Smooth muscle cell (in vitro differentiated cells): ENCODE measurements at regions not wholly inside any gene's neighbourhood (a gene's known extent, or its start where the extent isn't known, plus 50 kb on each side); places are given as distances from the start of the nearest gene placed in this dataset.

Source experiments
- DNase-seq: peaks from one replicate; lab custom pipeline; 2025; ENCODE audit not compliant: unreplicated experiment; lab: John Stamatoyannopoulos, UW
- H2AFZ ChIP-seq: fragments of 200-600 bp; sonication (generic); 2 replicates; pipeline ENCODE4 v1.6.0; 2016; ENCODE audit warnings: antibody characterized with exemption, low read depth, mild to moderate bottlenecking
- H3F3A ChIP-seq: fragments of 200-600 bp; sonication (generic); 2 replicates; pipeline ENCODE4 v1.6.0; 2017; ENCODE audit warnings: antibody characterized with exemption, low read depth
- H3K27ac ChIP-seq: fragments of 200-600 bp; sonication (generic); 2 replicates; pipeline ENCODE4 v1.5.1; 2016; ENCODE audit warnings: low read depth, mild to moderate bottlenecking
- H3K27me3 ChIP-seq: fragments of 200-600 bp; sonication (generic); 2 replicates; pipeline ENCODE4 v1.6.1; 2016; ENCODE audit warnings: low read depth, mild to moderate bottlenecking
- H3K36me3 ChIP-seq: fragments of 200-600 bp; sonication (generic); 2 replicates; pipeline ENCODE4 v1.5.1; 2016; ENCODE audit warnings: low read depth
- H3K4me1 ChIP-seq: fragments of 200-600 bp; sonication (generic); 2 replicates; pipeline ENCODE4 v1.5.1; 2016; ENCODE audit warnings: low read depth
- H3K4me2 ChIP-seq: fragments of 200-600 bp; sonication (generic); 2 replicates; pipeline ENCODE4 v1.6.0; 2016; ENCODE audit warnings: mild to moderate bottlenecking
- H3K4me3 ChIP-seq: fragments of 200-600 bp; sonication (generic); 2 replicates; pipeline ENCODE4 v1.5.1; 2016; ENCODE audit warnings: mild to moderate bottlenecking
- H3K79me2 ChIP-seq: fragments of 200-600 bp; sonication (generic); 2 replicates; pipeline ENCODE4 v1.6.0; 2016; ENCODE audit warnings: low read depth, mild to moderate bottlenecking
- H3K9ac ChIP-seq: fragments of 200-600 bp; sonication (generic); 2 replicates; pipeline ENCODE4 v1.6.0; 2016; ENCODE audit warnings: low read depth
- H3K9me3 ChIP-seq: fragments of 200-600 bp; sonication (generic); replicated peaks from 2 replicates; pipeline ENCODE4 v1.5.1; 2016; ENCODE audit warnings: low read depth
- H4K20me1 ChIP-seq: fragments of 200-600 bp; sonication (generic); 2 replicates; pipeline ENCODE4 v1.6.0; 2016; ENCODE audit warnings: low read depth
- whole genome bisulfite sequencing: methylation state at CpG from one replicate; pipeline ENCODE4 v1.1.7; 2016; ENCODE audit warnings: low lambda C conversion rate; 5-methylcytosine and 5-hydroxymethylcytosine counted together
- TF ChIP-seq, protein P1 (sequence below): fragments of 200-600 bp; sonication (generic); IDR thresholded peaks from 2 replicates; pipeline ENCODE4 v1.5.1; 2017; ENCODE audit warnings: borderline replicate concordance, mild to moderate bottlenecking, antibody characterized with exemption; ENCODE audit not compliant: insufficient read depth, poor library complexity, severe bottlenecking

DNA sequence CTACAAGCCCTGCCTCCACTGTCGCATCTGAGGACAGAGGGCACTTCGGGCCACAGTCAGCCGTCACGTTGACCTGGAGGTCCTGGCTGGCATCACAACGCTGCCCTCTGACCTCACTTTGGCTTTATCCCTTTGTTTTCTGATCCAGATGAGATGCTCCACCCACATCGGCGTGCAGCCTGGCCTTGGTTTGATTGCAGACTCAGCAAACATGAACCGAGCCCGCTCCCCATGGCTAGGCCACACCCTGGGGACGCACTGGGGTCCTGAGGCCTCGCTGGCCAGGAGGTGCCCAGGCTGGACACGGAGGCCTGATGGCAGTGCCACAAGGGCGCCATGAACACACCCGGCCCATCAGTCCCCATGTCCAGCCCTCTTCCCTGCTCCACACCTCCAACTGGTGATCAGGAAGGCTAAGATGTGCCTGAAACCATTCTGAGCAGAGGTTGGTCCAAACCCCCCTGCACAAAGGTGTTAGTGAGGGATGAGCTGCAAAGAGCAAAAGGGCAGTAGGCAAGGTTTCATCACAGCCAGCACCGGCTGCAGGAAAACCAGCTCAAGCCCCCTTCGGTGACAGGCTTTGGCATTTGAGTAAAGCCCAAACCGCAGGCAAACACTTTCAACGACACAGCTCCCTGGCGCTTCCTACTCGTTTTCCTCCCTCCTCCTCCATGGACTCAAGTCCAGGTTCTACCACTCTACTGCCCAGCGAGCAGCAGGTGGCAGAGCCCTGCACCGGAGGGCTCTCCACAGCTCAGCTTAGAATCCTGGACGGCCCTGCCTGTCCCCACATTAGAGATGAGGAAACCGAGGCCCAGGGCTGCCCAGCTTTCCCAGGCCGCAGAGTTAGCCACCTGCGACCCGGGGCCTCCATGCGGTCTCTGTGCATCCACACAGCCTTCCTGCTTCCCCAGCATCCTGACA lies 165.8 kb downstream of the NUP210 start:
- peaks cover 6% of the 10 kb centered on the region for H4K20me1 ChIP-seq
- no peak overlapping the region for H2AFZ ChIP-seq
- H3K9ac ChIP-seq: no peak overlapping the region
- no peak for DNase-seq
- no peaks in the 10 kb centered on the region for H3K9me3 ChIP-seq
- no peak overlapping the region for H3K4me3 ChIP-seq
- no peaks in the 10 kb centered on the region for H3K36me3 ChIP-seq
- no peaks in the 10 kb centered on the region for H3K79me2 ChIP-seq
- H3K4me1 ChIP-seq: no peaks in the 10 kb centered on the region
- WGBS: 93% methylated on average over 28 of the region's 28 CpGs
- TF ChIP-seq, protein P1, sequence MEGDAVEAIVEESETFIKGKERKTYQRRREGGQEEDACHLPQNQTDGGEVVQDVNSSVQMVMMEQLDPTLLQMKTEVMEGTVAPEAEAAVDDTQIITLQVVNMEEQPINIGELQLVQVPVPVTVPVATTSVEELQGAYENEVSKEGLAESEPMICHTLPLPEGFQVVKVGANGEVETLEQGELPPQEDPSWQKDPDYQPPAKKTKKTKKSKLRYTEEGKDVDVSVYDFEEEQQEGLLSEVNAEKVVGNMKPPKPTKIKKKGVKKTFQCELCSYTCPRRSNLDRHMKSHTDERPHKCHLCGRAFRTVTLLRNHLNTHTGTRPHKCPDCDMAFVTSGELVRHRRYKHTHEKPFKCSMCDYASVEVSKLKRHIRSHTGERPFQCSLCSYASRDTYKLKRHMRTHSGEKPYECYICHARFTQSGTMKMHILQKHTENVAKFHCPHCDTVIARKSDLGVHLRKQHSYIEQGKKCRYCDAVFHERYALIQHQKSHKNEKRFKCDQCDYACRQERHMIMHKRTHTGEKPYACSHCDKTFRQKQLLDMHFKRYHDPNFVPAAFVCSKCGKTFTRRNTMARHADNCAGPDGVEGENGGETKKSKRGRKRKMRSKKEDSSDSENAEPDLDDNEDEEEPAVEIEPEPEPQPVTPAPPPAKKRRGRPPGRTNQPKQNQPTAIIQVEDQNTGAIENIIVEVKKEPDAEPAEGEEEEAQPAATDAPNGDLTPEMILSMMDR: no peak
- H3K27ac ChIP-seq: no peak overlapping the region
- H3K4me2 ChIP-seq: no peak overlapping the region
- H3F3A ChIP-seq: no peaks in the 10 kb centered on the region
- H3K27me3 ChIP-seq: no peaks in the 10 kb centered on the region

DNA sequence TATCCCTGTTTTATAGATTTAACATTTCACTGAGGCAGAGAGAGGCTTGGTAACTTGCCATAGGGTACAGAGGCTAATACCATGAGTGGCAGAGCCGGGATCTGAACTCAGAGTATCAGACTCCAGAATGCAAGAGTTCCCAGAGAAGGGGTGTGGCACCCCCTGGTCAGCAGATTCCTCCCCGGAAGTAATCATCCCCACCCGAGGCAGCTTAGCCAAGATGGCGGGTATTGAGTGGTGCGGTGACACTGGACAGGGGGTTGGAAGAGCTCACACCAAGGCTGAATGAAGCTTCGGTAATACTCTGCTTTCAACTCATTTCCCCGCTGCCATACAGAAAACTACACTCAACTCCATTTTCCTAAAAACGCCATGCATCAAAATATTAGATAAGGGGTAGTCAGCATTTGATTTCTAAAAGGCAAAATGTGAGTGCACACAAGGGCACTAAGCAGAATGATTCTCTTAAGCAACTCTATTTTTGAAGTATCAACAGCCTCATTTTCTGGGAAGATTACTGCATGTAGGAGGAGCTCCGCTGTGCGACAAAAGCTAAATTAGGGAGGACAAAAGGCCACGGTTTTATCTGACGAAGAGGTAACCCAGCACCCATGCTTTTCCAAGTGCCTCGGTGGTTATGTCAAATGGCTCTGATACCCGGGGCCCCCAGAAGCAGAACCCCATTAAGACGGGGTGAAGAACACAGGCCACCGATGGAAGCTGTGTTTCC lies 166.7 kb downstream of the NUP210 start:
- 94% methylated on average over 16 of the region's 16 CpGs for WGBS
- H2AFZ ChIP-seq: no peak overlapping the region
- no peaks in the 10 kb centered on the region for H3K4me1 ChIP-seq
- H4K20me1 ChIP-seq: peaks cover 6% of the 10 kb centered on the region
- no peaks in the 10 kb centered on the region for H3K79me2 ChIP-seq
- no peaks in the 10 kb centered on the region for H3K9me3 ChIP-seq
- no peak overlapping the region for H3K9ac ChIP-seq
- TF ChIP-seq, protein P1: no peak
- no peak overlapping the region for H3K27ac ChIP-seq
- DNase-seq: no peak
- no peaks in the 10 kb centered on the region for H3F3A ChIP-seq
- H3K4me2 ChIP-seq: no peak overlapping the region
- no peaks in the 10 kb centered on the region for H3K36me3 ChIP-seq
- no peaks in the 10 kb centered on the region for H3K27me3 ChIP-seq
- no peak overlapping the region for H3K4me3 ChIP-seq

DNA sequence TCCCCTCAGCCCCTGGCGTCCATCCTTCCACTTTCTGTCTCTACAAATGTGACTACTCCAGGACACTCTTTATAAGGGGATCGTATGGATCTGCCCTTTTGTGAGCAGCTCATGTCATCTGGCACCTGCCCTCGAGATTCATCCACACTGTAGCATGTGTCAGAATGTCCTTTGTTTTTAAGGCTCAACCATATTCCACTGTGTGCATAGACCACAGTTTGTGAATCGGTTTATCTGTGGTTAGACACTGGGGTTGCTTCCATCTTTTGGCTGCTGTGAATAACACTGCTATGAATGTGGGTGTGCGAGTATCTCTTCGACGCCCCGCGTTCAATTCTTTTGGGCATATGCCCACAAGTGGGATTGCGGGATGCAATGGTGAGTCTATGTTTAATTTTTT lies 167.9 kb downstream of the NUP210 start:
- 93% methylated on average over 10 of the region's 10 CpGs for WGBS
- no peaks in the 10 kb centered on the region for H3K27me3 ChIP-seq
- H3K4me3 ChIP-seq: no peak overlapping the region
- H2AFZ ChIP-seq: no peak overlapping the region
- no peaks in the 10 kb centered on the region for H3K36me3 ChIP-seq
- no peak overlapping the region for H3K4me2 ChIP-seq
- H3F3A ChIP-seq: no peaks in the 10 kb centered on the region
- H3K27ac ChIP-seq: no peak overlapping the region
- TF ChIP-seq, protein P1: no peak
- no peak for DNase-seq
- H3K79me2 ChIP-seq: no peaks in the 10 kb centered on the region
- H4K20me1 ChIP-seq: peaks cover 6% of the 10 kb centered on the region
- no peak overlapping the region for H3K9ac ChIP-seq
- H3K4me1 ChIP-seq: no peaks in the 10 kb centered on the region
- H3K9me3 ChIP-seq: no peaks in the 10 kb centered on the region
